Loucy (cell line): ENCODE measurements at regions not wholly inside any gene's neighbourhood (a gene's known extent, or its start where the extent isn't known, plus 50 kb on each side); places are given as distances from the start of the nearest gene placed in this dataset.

Experiments
- H2AFZ ChIP-seq: fragments of 200-600 bp; sonication (generic); 2 replicates; pipeline ENCODE4 v1.6.0; 2016; ENCODE audit warnings: antibody characterized with exemption, mild to moderate bottlenecking, low read length, moderate library complexity
- H3F3A ChIP-seq: fragments of 200-600 bp; 2 replicates; pipeline ENCODE4 v1.6.0; 2016; ENCODE audit warnings: antibody characterized with exemption, low read depth, mild to moderate bottlenecking
- H3K27me3 ChIP-seq: fragments of 200-600 bp; sonication (generic); 2 replicates; pipeline ENCODE4 v1.6.1; 2014; ENCODE audit warnings: low read length, mild to moderate bottlenecking; ENCODE audit not compliant: insufficient read depth, poor library complexity, severe bottlenecking
- H3K36me3 ChIP-seq: fragments of 200-600 bp; sonication (generic); 2 replicates; pipeline ENCODE4 v1.6.1; 2016; ENCODE audit warnings: low read length; ENCODE audit not compliant: insufficient read depth
- H3K4me1 ChIP-seq: fragments of 200-600 bp; sonication (generic); 2 replicates; pipeline ENCODE4 v1.5.1; 2014; ENCODE audit warnings: low read length, mild to moderate bottlenecking; ENCODE audit not compliant: insufficient read depth, poor library complexity, severe bottlenecking
- H3K4me2 ChIP-seq: fragments of 200-600 bp; sonication (generic); 2 replicates; pipeline ENCODE4 v1.6.0; 2014; ENCODE audit warnings: antibody characterized with exemption, low read length, low read depth, mild to moderate bottlenecking; ENCODE audit not compliant: poor library complexity, severe bottlenecking
- H3K4me3 ChIP-seq: fragments of 200-600 bp; sonication (generic); 2 replicates; pipeline ENCODE4 v1.5.1; 2014; ENCODE audit warnings: low read length, mild to moderate bottlenecking, mixed read lengths; ENCODE audit not compliant: poor library complexity, severe bottlenecking
- H3K79me2 ChIP-seq: fragments of 200-600 bp; sonication (generic); 2 replicates; pipeline ENCODE4 v1.6.1; 2014; ENCODE audit warnings: low read length; ENCODE audit not compliant: insufficient read depth
- H3K9ac ChIP-seq: fragments of 200-600 bp; sonication (generic); 2 replicates; pipeline ENCODE4 v1.6.0; 2014; ENCODE audit warnings: mild to moderate bottlenecking, low read depth, low read length, moderate library complexity; ENCODE audit not compliant: poor library complexity, severe bottlenecking
- H3K9me2 ChIP-seq: fragments of 200-600 bp; sonication (generic); replicated peaks from 2 replicates; pipeline ENCODE4 v1.6.1; 2016; ENCODE audit warnings: low read depth, low read length, mixed read lengths
- H3K9me3 ChIP-seq: fragments of 200-600 bp; sonication (generic); 2 replicates; pipeline ENCODE4 v1.6.1; 2014; ENCODE audit warnings: mild to moderate bottlenecking, antibody characterized with exemption, low read length, low read depth; ENCODE audit not compliant: insufficient read depth
- H4K20me1 ChIP-seq: fragments of 200-600 bp; sonication (generic); 2 replicates; pipeline ENCODE4 v1.6.0; 2014; ENCODE audit warnings: antibody characterized with exemption, low read length, mild to moderate bottlenecking; ENCODE audit not compliant: insufficient read depth, poor library complexity, severe bottlenecking
- CTCF ChIP-seq: fragments of 200-600 bp; sonication (generic); conservative IDR thresholded peaks from 2 replicates; pipeline ENCODE4 v1.5.1; 2014; ENCODE audit warnings: mild to moderate bottlenecking, antibody characterized with exemption, low read length
- EZH2phosphoT487 ChIP-seq: fragments of 200-600 bp; IDR thresholded peaks from 2 replicates; pipeline ENCODE4 v1.6.1; 2018; ENCODE audit warnings: antibody characterized with exemption, mild to moderate bottlenecking, moderate library complexity, borderline replicate concordance

GRCh38 chr4:52535793-52536192 is 123.3 kb downstream of the USP46 start:
- Histone ChIP-seq H3K36me3 (no peaks in the 10 kb centered on the region), H2AFZ (no peak overlapping the region), H3K9me2 (no peaks in the 10 kb centered on the region), H3F3A (no peaks in the 10 kb centered on the region), H3K4me1 (peaks cover 4% of the 10 kb centered on the region), H3K4me3 (no peak overlapping the region), H3K27me3 (no peaks in the 10 kb centered on the region), H3K9ac (no peak overlapping the region), H4K20me1 (no peaks in the 10 kb centered on the region), H3K79me2 (no peaks in the 10 kb centered on the region), H3K4me2 (no peak overlapping the region), H3K9me3 (no peaks in the 10 kb centered on the region; the same call in 1 of the 2 replicates)
- TF ChIP-seq EZH2phosphoT487: no peak
- no peak for TF ChIP-seq CTCF
